ENCODE measurements at regions not wholly inside any gene's neighbourhood (a gene's known extent, or its start where the extent isn't known, plus 50 kb on each side); places are given as distances from the start of the nearest gene placed in this dataset.

- TF ChIP-seq, protein P1, sequence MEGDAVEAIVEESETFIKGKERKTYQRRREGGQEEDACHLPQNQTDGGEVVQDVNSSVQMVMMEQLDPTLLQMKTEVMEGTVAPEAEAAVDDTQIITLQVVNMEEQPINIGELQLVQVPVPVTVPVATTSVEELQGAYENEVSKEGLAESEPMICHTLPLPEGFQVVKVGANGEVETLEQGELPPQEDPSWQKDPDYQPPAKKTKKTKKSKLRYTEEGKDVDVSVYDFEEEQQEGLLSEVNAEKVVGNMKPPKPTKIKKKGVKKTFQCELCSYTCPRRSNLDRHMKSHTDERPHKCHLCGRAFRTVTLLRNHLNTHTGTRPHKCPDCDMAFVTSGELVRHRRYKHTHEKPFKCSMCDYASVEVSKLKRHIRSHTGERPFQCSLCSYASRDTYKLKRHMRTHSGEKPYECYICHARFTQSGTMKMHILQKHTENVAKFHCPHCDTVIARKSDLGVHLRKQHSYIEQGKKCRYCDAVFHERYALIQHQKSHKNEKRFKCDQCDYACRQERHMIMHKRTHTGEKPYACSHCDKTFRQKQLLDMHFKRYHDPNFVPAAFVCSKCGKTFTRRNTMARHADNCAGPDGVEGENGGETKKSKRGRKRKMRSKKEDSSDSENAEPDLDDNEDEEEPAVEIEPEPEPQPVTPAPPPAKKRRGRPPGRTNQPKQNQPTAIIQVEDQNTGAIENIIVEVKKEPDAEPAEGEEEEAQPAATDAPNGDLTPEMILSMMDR (IDR thresholded peaks at IDR 0.05; ENCODE audit: partially characterized antibody, unreplicated experiment): no peak
- Mint-ChIP-seq H3K27me3 (ENCODE audit: unreplicated experiment) (no peaks in the 10 kb centered on the region), H3K4me1 (ENCODE audit: low read depth, unreplicated experiment) (no peaks in the 10 kb centered on the region), H3K27ac (ENCODE audit: unreplicated experiment) (no peak overlapping the region), H3K4me3 (ENCODE audit: unreplicated experiment) (no peak overlapping the region), H3K36me3 (ENCODE audit: unreplicated experiment) (no peaks in the 10 kb centered on the region), H3K9me3 (ENCODE audit: unreplicated experiment) (no peaks in the 10 kb centered on the region)
- DNase-seq: no peak
Measured at GRCh38 chr14:34373191-34373590, 88.8 kb downstream of the SPTSSA start.

DNA sequence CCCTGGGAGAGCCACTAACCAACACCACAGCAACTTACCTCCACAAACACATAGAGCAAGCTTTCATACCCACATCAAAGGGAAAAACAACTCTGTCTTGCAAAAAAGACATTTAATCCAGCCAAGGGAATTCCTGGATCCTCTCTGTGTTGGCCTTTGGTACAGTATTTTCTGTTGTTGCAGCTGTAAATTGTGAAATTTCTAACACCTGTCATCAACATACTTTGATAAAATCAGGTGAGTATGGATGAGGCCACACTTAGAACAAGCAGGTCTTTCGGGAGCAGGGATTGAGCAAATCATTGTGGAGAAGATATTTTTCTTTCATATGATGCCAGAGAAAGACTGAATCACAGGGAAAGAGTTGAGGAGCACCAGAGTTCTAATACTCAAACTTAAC is 89.3 kb downstream of the SPTSSA start:
- Mint-ChIP-seq H3K9me3 (ENCODE audit: unreplicated experiment) (no peaks in the 10 kb centered on the region), H3K36me3 (ENCODE audit: unreplicated experiment) (no peaks in the 10 kb centered on the region), H3K27me3 (ENCODE audit: unreplicated experiment) (no peaks in the 10 kb centered on the region), H3K27ac (ENCODE audit: unreplicated experiment) (no peak overlapping the region), H3K4me1 (ENCODE audit: low read depth, unreplicated experiment) (no peaks in the 10 kb centered on the region), H3K4me3 (ENCODE audit: unreplicated experiment) (no peak overlapping the region)
- TF ChIP-seq, protein P1 (IDR thresholded peaks at IDR 0.05; ENCODE audit: partially characterized antibody, unreplicated experiment): no peak
- DNase-seq: no peak

GRCh38 chr14:34369648-34370030 is 92.4 kb downstream of the SPTSSA start:
- peaks cover 2% of the 10 kb centered on the region for H3K9me3 Mint-ChIP-seq (ENCODE audit: unreplicated experiment)
- DNase-seq: no peak
- TF ChIP-seq, protein P1 (IDR thresholded peaks at IDR 0.05; ENCODE audit: partially characterized antibody, unreplicated experiment): no peak
- peaks cover 5% of the 10 kb centered on the region for H3K4me1 Mint-ChIP-seq (ENCODE audit: low read depth, unreplicated experiment)
- H3K27me3 Mint-ChIP-seq (ENCODE audit: unreplicated experiment): no peaks in the 10 kb centered on the region
- no peak overlapping the region for H3K4me3 Mint-ChIP-seq (ENCODE audit: unreplicated experiment)
- no peak overlapping the region for H3K27ac Mint-ChIP-seq (ENCODE audit: unreplicated experiment)
- H3K36me3 Mint-ChIP-seq (ENCODE audit: unreplicated experiment): no peaks in the 10 kb centered on the region

GRCh38 chr14:34368971-34369647 is 92.9 kb downstream of the SPTSSA start:
- H3K4me1 Mint-ChIP-seq (ENCODE audit: low read depth, unreplicated experiment): peaks cover 5% of the 10 kb centered on the region
- no peak for DNase-seq
- peaks cover 2% of the 10 kb centered on the region for H3K9me3 Mint-ChIP-seq (ENCODE audit: unreplicated experiment)
- H3K36me3 Mint-ChIP-seq (ENCODE audit: unreplicated experiment): no peaks in the 10 kb centered on the region
- no peak overlapping the region for H3K27ac Mint-ChIP-seq (ENCODE audit: unreplicated experiment)
- H3K27me3 Mint-ChIP-seq (ENCODE audit: unreplicated experiment): no peaks in the 10 kb centered on the region
- no peak overlapping the region for H3K4me3 Mint-ChIP-seq (ENCODE audit: unreplicated experiment)
- TF ChIP-seq, protein P1 (IDR thresholded peaks at IDR 0.05; ENCODE audit: partially characterized antibody, unreplicated experiment): no peak

GRCh38 chr14:34368115-34368970 is 93.7 kb downstream of the SPTSSA start:
- H3K9me3 Mint-ChIP-seq (ENCODE audit: unreplicated experiment): peaks cover 2% of the 10 kb centered on the region
- no peak overlapping the region for H3K27ac Mint-ChIP-seq (ENCODE audit: unreplicated experiment)
- DNase-seq: no peak
- H3K36me3 Mint-ChIP-seq (ENCODE audit: unreplicated experiment): no peaks in the 10 kb centered on the region
- TF ChIP-seq, protein P1 (IDR thresholded peaks at IDR 0.05; ENCODE audit: partially characterized antibody, unreplicated experiment): no peak
- H3K4me1 Mint-ChIP-seq (ENCODE audit: low read depth, unreplicated experiment): peaks cover 5% of the 10 kb centered on the region
- H3K4me3 Mint-ChIP-seq (ENCODE audit: unreplicated experiment): no peak overlapping the region
- no peaks in the 10 kb centered on the region for H3K27me3 Mint-ChIP-seq (ENCODE audit: unreplicated experiment)
